Endothelial cell of umbilical vein (primary cell): ENCODE measurements at regions not wholly inside any gene's neighbourhood (a gene's known extent, or its start where the extent isn't known, plus 50 kb on each side); places are given as distances from the start of the nearest gene placed in this dataset.

Experiments
- BruUV-seq: library from RNA; stranded (reverse); fragments of 400-500 nt; replicated peaks from 2 replicates; lab custom pipeline; 2021; lab: Mats Ljungman, UMichigan
- CTCF ChIA-PET: fragments of 300-600, 350-600 bp; sonication (Branson Sonifier 250); formaldehyde crosslinking; loops from one replicate; lab custom pipeline; 2021; ENCODE audit warnings: antibody characterized with exemption, inconsistent platforms; lab: Charles Lee
- POLR2A ChIA-PET: fragments of 300-600, 350-600 bp; sonication (Branson Sonifier 250); formaldehyde crosslinking; loops from one replicate; lab custom pipeline; 2021; ENCODE audit warnings: antibody characterized with exemption, inconsistent platforms; lab: Charles Lee
- DNase-seq: peaks from one replicate; pipeline ENCODE4 v3.0.0-alpha.2; 2011; ENCODE audit warnings: low read depth, low spot score
- FAIRE-seq: peaks from 2 replicates; lab custom pipeline; 2011; peaks lifted over from hg19 to GRCh38; lab: Jason Lieb, UNC
- H2AFZ ChIP-seq: 2 replicates; pipeline ENCODE4 v1.6.0; 2012; ENCODE audit warnings: low read depth, low read length, control low read depth, inconsistent platforms
- H3K27ac ChIP-seq: 2 replicates; pipeline ENCODE4 v1.5.1; 2011; ENCODE audit warnings: low read depth, mild to moderate bottlenecking, control low read depth, low read length, moderate library complexity; ENCODE audit not compliant: insufficient read depth
- H3K27me3 ChIP-seq, 2 experiments: 2 replicates each; pipeline versions ENCODE4 v1.6.0 to v1.6.1; 2011; ENCODE audit warnings: low read length in 2 of 2, mixed read lengths in 1 of 2; ENCODE audit not compliant: control insufficient read depth in 2 of 2, insufficient read depth in 2 of 2
- H3K36me3 ChIP-seq, 2 experiments: 2 replicates in 1 of 2; 3 replicates in 1 of 2; pipeline ENCODE4 v1.5.1; 2011; ENCODE audit warnings: low read length in 2 of 2, mild to moderate bottlenecking in 1 of 2, moderate library complexity in 1 of 2; ENCODE audit not compliant: control insufficient read depth in 2 of 2, insufficient read depth in 2 of 2; ENCODE audit errors: extremely low read depth in 1 of 2
- H3K4me1 ChIP-seq: 3 replicates; pipeline ENCODE4 v1.5.1; 2011; ENCODE audit warnings: mild to moderate bottlenecking, low read length; ENCODE audit not compliant: control insufficient read depth, insufficient read depth; ENCODE audit errors: extremely low read depth
- H3K4me2 ChIP-seq: 2 replicates; pipeline ENCODE4 v1.6.1; 2011; ENCODE audit warnings: low read length, control low read depth, mixed read lengths; ENCODE audit not compliant: insufficient read depth
- H3K4me3 ChIP-seq, 3 experiments: fragments of 200-600 bp in 1 of 3; sonication (generic), shearing (Covaris generic) in 1 of 3; replicated peaks in 1 of 3; 2 replicates each; pipeline ENCODE4 v1.5.1; 2011 to 2016; ENCODE audit warnings: control low read depth in 3 of 3, low read length in 3 of 3, mild to moderate bottlenecking in 2 of 3, inconsistent platforms in 1 of 3, low read depth in 1 of 3, moderate library complexity in 1 of 3; ENCODE audit not compliant: insufficient read depth in 1 of 3
- H3K79me2 ChIP-seq: 2 replicates; pipeline ENCODE4 v1.6.0; 2012; ENCODE audit warnings: low read length, inconsistent platforms; ENCODE audit not compliant: control insufficient read depth, insufficient read depth
- H3K9ac ChIP-seq: replicated peaks from 2 replicates; pipeline ENCODE3; 2011; ENCODE audit warnings: low read length, control low read depth; ENCODE audit not compliant: insufficient read depth; ENCODE audit errors: extremely low read depth
- H3K9me1 ChIP-seq: replicated peaks from 3 replicates; pipeline ENCODE4 v1.6.0; 2011; ENCODE audit warnings: mild to moderate bottlenecking, low read length; ENCODE audit not compliant: control insufficient read depth, insufficient read depth; ENCODE audit errors: extremely low read depth
- H3K9me3 ChIP-seq: replicated peaks from 2 replicates; pipeline ENCODE4 v1.5.1; 2012; ENCODE audit warnings: low read length, inconsistent platforms; ENCODE audit not compliant: control insufficient read depth, insufficient read depth
- H4K20me1 ChIP-seq: replicated peaks from 2 replicates; pipeline ENCODE3; 2011; ENCODE audit warnings: mild to moderate bottlenecking, low read length; ENCODE audit not compliant: control insufficient read depth, insufficient read depth; ENCODE audit errors: extremely low read depth
- EZH2 ChIP-seq: IDR thresholded peaks from 2 replicates; pipeline ENCODE4 v1.6.1; 2012; ENCODE audit warnings: borderline replicate concordance, low read depth, mild to moderate bottlenecking, moderate library complexity, low read length, inconsistent platforms; ENCODE audit not compliant: severe bottlenecking
- FOS ChIP-seq: IDR thresholded peaks from 2 replicates; pipeline ENCODE4 v1.6.1; 2011; ENCODE audit warnings: mild to moderate bottlenecking, low read length, moderate library complexity, borderline replicate concordance; ENCODE audit not compliant: insufficient read depth
- GATA2 ChIP-seq: IDR thresholded peaks from 2 replicates; pipeline ENCODE4 v1.7.0; 2011; ENCODE audit warnings: low read depth, mild to moderate bottlenecking, moderate library complexity, mixed read lengths, low read length; ENCODE audit not compliant: insufficient read length, insufficient read depth
- JUN ChIP-seq: IDR thresholded peaks from 2 replicates; pipeline ENCODE4 v1.6.1; 2011; ENCODE audit warnings: borderline replicate concordance, low read depth; ENCODE audit not compliant: insufficient read length, insufficient read depth
- MYC ChIP-seq: IDR thresholded peaks from one replicate; pipeline ENCODE4 v1.6.1; 2011; ENCODE audit warnings: mild to moderate bottlenecking, low read depth, low read length
- POLR2A ChIP-seq: IDR thresholded peaks from 2 replicates; pipeline ENCODE4 v1.6.1; 2012; ENCODE audit warnings: low read depth, mild to moderate bottlenecking, control low read depth, low read length
- POLR2AphosphoS5 ChIP-seq: IDR thresholded peaks from 2 replicates; pipeline ENCODE4 v1.6.1; 2012; ENCODE audit warnings: low read depth, mild to moderate bottlenecking, control low read depth, low read length, moderate library complexity; ENCODE audit not compliant: insufficient read depth
- dilution Hi-C: fragments of 300-500 bp; cut with MboI; formaldehyde crosslinking; loops from one replicate; pipeline ENCODE4 v1.15.0; 2019; ENCODE audit warnings: low sequenced_read_pairs; ENCODE audit not compliant: extremely low pct_ligation_motif_present
- intact Hi-C: fragments of 100-400 bp; cut with micrococcal nuclease; formaldehyde crosslinking; loops from one replicate; pipeline ENCODE4 v1.10.0; 2022
- TF ChIP-seq, protein P1 (sequence below): IDR thresholded peaks from 2 replicates; pipeline ENCODE4 v1.6.1; 2011; ENCODE audit not compliant: insufficient read depth, insufficient read length
- TF ChIP-seq, protein P2 (sequence below), 2 donors: IDR thresholded peaks; 1 replicate in 1 of 2; 2 replicates in 1 of 2; pipeline ENCODE4 v1.5.1; 2011; ENCODE audit warnings: low read length in 2 of 2, mild to moderate bottlenecking in 2 of 2, moderate library complexity in 2 of 2, control low read depth in 1 of 2, inconsistent platforms in 1 of 2, low read depth in 1 of 2; ENCODE audit not compliant: insufficient read depth in 1 of 2; ENCODE audit errors: extremely low read depth in 1 of 2

DNA sequence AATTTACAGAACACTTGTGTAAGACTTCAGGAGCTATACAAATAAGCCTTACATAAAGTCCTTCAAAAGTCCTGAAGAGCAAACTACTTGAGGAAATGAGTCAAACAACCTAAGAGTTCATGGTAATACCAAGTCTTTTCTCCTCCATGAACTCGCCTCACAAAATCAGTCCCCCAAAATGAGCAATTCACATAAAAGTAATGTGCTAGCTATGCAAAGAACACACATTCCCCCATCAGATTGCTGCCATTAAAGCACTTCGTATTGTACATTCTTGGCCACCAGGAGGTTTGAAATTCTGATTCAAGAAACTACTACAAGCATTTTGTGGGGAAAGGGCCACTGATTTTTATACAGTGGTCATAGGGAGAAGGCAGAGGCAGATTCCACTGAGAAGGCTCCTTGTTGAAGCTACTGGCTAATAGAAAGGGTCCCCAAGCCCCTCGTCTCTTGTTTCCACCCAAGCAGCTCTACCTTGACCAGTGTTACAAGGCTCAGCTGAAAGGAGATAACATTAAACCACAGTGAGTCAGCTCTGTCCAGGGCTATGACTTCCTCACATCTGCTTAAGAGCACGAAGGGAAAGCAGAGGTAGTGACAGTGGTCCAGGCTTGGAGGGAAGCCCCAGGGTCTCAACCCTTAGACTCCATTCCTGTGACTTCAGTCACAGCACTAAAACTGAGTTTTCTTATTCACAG is 115.2 kb upstream of the CDK1 start:
- FAIRE-seq (no peak), DNase-seq (no peak)
- Histone ChIP-seq H3K9ac (no peak overlapping the region), H3K4me2 (no peak overlapping the region), H3K27ac (no peak overlapping the region), H3K79me2 (no peaks in the 10 kb centered on the region), H3K4me1 (no peaks in the 10 kb centered on the region), H3K9me1 (no peaks in the 10 kb centered on the region), H2AFZ (no peak overlapping the region), H4K20me1 (no peaks in the 10 kb centered on the region), H3K36me3 (no peaks in the 10 kb centered on the region), H3K9me3 (no peaks in the 10 kb centered on the region), H3K4me3 (no peak overlapping the region), H3K27me3 (peaks cover 2 to 3% of the 10 kb centered on the region in 2 experiments)
- intact Hi-C loops (no loop called here), dilution Hi-C loops (no loop called here)
- ChIA-PET CTCF (interaction anchor here (1.1 to 1.3 kb wide), 2 partner anchors 17 to 27 kb away, joined by 3 read pairs; no protein-coding TSS in a partner anchor), POLR2A (no interaction called here)
- no peak for TF ChIP-seq EZH2
- TF ChIP-seq GATA2 = no peak
- TF ChIP-seq, protein P1, sequence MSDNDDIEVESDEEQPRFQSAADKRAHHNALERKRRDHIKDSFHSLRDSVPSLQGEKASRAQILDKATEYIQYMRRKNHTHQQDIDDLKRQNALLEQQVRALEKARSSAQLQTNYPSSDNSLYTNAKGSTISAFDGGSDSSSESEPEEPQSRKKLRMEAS = no peak
- TF ChIP-seq POLR2AphosphoS5 = no peak
- no peak for TF ChIP-seq JUN
- no peak for TF ChIP-seq POLR2A
- TF ChIP-seq FOS = no peak
- BruUV-seq = no TSS peak

DNA sequence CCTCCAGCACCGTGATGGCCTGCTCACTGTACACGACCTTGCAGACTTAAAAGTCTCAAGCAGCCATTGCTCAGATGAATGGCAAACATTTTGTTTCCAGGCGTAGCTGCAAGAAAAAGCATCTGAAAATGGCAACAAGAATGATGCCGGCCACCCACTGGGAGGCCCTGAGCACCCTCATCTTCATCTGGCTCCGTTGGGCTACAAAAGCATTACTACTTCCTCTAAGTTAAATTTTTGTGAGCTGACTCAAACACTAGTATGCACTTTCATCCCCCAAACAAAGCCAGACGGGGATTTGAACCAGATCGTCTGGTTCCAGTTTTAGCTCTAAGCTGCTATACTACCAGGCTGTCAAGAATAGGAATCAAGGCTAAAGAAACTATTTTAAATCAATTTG is 116.6 kb upstream of the CDK1 start:
- Histone ChIP-seq H3K4me3 (no peak overlapping the region), H4K20me1 (no peaks in the 10 kb centered on the region), H3K79me2 (no peaks in the 10 kb centered on the region), H2AFZ (no peak overlapping the region), H3K9me3 (no peaks in the 10 kb centered on the region), H3K9me1 (no peaks in the 10 kb centered on the region), H3K4me2 (no peak overlapping the region), H3K4me1 (no peaks in the 10 kb centered on the region), H3K27me3 (peaks cover 2 to 3% of the 10 kb centered on the region in 2 experiments), H3K9ac (no peak overlapping the region), H3K27ac (no peak overlapping the region), H3K36me3 (no peaks in the 10 kb centered on the region)
- dilution Hi-C loops = no loop called here
- DNase-seq = no peak
- BruUV-seq = no TSS peak
- TF ChIP-seq GATA2 = no peak
- no peak for TF ChIP-seq JUN
- TF ChIP-seq POLR2A = no peak
- no peak for TF ChIP-seq EZH2
- TF ChIP-seq POLR2AphosphoS5 = no peak
- TF ChIP-seq, protein P2, sequence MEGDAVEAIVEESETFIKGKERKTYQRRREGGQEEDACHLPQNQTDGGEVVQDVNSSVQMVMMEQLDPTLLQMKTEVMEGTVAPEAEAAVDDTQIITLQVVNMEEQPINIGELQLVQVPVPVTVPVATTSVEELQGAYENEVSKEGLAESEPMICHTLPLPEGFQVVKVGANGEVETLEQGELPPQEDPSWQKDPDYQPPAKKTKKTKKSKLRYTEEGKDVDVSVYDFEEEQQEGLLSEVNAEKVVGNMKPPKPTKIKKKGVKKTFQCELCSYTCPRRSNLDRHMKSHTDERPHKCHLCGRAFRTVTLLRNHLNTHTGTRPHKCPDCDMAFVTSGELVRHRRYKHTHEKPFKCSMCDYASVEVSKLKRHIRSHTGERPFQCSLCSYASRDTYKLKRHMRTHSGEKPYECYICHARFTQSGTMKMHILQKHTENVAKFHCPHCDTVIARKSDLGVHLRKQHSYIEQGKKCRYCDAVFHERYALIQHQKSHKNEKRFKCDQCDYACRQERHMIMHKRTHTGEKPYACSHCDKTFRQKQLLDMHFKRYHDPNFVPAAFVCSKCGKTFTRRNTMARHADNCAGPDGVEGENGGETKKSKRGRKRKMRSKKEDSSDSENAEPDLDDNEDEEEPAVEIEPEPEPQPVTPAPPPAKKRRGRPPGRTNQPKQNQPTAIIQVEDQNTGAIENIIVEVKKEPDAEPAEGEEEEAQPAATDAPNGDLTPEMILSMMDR (IDR thresholded peaks at IDR 0.05; ENCODE audit: extremely low read depth in 1 of 2, insufficient read depth in 1 of 2, low read depth in 1 of 2, low read length in 2 of 2) = no peak
- no peak for TF ChIP-seq FOS
- no peak for TF ChIP-seq MYC
- TF ChIP-seq, protein P1 = no peak
- intact Hi-C loops = no loop called here
- FAIRE-seq = no peak
- ChIA-PET CTCF (interaction anchor here (0.6 kb wide), 1 partner anchor 271 kb away, joined by 4 read pairs; no protein-coding TSS in a partner anchor), POLR2A (no interaction called here)
